HFFc6 (cell line): ENCODE measurements at regions not wholly inside any gene's neighbourhood (a gene's known extent, or its start where the extent isn't known, plus 50 kb on each side); places are given as distances from the start of the nearest gene placed in this dataset.

Source experiments
- DNase-seq: peaks from one replicate; pipeline ENCODE4 v3.0.0-alpha.2; 2018
- H3K27ac Mint-ChIP-seq: 2 replicates; pipeline ENCODE4 v1.8.0; 2020; ENCODE audit warnings: mild to moderate bottlenecking, mixed read lengths
- H3K27me3 Mint-ChIP-seq: 2 replicates; pipeline ENCODE4 v1.8.0; 2021; ENCODE audit warnings: mild to moderate bottlenecking, moderate library complexity, mixed read lengths; ENCODE audit not compliant: insufficient read depth
- H3K36me3 Mint-ChIP-seq: 2 replicates; pipeline ENCODE4 v1.8.0; 2021; ENCODE audit warnings: low read depth, mixed read lengths
- H3K4me1 Mint-ChIP-seq: 2 replicates; pipeline ENCODE4 v1.8.0; 2020; ENCODE audit warnings: low read depth, mixed read lengths
- H3K4me3 Mint-ChIP-seq: 2 replicates; pipeline ENCODE4 v1.8.0; 2020; ENCODE audit warnings: mild to moderate bottlenecking, moderate library complexity, mixed read lengths
- H3K9me3 Mint-ChIP-seq: 2 replicates; pipeline ENCODE4 v1.8.0; 2020; ENCODE audit warnings: mild to moderate bottlenecking, mixed read lengths
- TF ChIP-seq, protein P1 (sequence below): fragments of 200-600 bp; sonication (generic); IDR thresholded peaks from 2 replicates; pipeline ENCODE4 v1.5.0; 2021; ENCODE audit warnings: antibody characterized with exemption, mild to moderate bottlenecking

GRCh38 chr6:78192057-78192456 lies 539.2 kb downstream of the MEI4 start:
- H3K27ac Mint-ChIP-seq, result no peak overlapping the region
- no peaks in the 10 kb centered on the region for H3K36me3 Mint-ChIP-seq
- DNase-seq, result no peak
- TF ChIP-seq, protein P1, sequence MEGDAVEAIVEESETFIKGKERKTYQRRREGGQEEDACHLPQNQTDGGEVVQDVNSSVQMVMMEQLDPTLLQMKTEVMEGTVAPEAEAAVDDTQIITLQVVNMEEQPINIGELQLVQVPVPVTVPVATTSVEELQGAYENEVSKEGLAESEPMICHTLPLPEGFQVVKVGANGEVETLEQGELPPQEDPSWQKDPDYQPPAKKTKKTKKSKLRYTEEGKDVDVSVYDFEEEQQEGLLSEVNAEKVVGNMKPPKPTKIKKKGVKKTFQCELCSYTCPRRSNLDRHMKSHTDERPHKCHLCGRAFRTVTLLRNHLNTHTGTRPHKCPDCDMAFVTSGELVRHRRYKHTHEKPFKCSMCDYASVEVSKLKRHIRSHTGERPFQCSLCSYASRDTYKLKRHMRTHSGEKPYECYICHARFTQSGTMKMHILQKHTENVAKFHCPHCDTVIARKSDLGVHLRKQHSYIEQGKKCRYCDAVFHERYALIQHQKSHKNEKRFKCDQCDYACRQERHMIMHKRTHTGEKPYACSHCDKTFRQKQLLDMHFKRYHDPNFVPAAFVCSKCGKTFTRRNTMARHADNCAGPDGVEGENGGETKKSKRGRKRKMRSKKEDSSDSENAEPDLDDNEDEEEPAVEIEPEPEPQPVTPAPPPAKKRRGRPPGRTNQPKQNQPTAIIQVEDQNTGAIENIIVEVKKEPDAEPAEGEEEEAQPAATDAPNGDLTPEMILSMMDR, result no peak
- H3K4me3 Mint-ChIP-seq, result no peak overlapping the region
- H3K4me1 Mint-ChIP-seq, result no peaks in the 10 kb centered on the region
- H3K27me3 Mint-ChIP-seq, result no peaks in the 10 kb centered on the region
- peaks cover 24% of the 10 kb centered on the region for H3K9me3 Mint-ChIP-seq

GRCh38 chr6:78199044-78199443 lies 546.2 kb downstream of the MEI4 start:
- Mint-ChIP-seq H3K4me1 (no peaks in the 10 kb centered on the region), H3K4me3 (no peak overlapping the region), H3K27ac (no peak overlapping the region), H3K27me3 (no peaks in the 10 kb centered on the region), H3K9me3 (peaks cover 8% of the 10 kb centered on the region; the same call in 1 of the 2 replicates), H3K36me3 (no peaks in the 10 kb centered on the region)
- TF ChIP-seq, protein P1, result no peak
- DNase-seq, result no peak

DNA sequence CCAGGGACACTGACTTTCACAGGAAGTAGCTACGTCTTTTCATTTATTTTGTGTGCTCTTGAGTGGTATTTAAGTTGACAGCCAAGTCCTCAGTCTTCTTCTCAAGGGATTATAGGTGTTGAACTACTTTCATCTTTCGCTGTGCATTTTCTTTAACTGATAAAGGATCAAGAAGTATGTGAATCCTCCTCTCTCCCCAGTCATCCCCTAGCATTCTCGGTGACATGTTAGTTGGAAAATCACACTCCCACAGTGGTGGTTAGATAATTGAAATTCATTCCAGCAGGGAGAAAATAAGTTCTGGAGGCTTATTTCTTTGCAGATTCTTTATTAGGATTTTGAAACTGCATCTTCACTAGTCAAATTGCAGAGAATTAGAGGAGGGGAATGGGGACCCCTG lies 569.4 kb downstream of the MEI4 start:
- H3K4me3 Mint-ChIP-seq, result no peak overlapping the region
- H3K27ac Mint-ChIP-seq, result no peak overlapping the region
- no peaks in the 10 kb centered on the region for H3K27me3 Mint-ChIP-seq
- no peaks in the 10 kb centered on the region for H3K4me1 Mint-ChIP-seq
- peaks cover 13% of the 10 kb centered on the region; the same call in 1 of the 2 replicates for H3K9me3 Mint-ChIP-seq
- no peaks in the 10 kb centered on the region for H3K36me3 Mint-ChIP-seq
- no peak for DNase-seq
- TF ChIP-seq, protein P1, result no peak

GRCh38 chr6:78231002-78231401 lies 578.2 kb downstream of the MEI4 start:
- no peaks in the 10 kb centered on the region for H3K4me1 Mint-ChIP-seq
- no peak overlapping the region for H3K27ac Mint-ChIP-seq
- H3K36me3 Mint-ChIP-seq, result no peaks in the 10 kb centered on the region
- no peaks in the 10 kb centered on the region; the same call in 1 of the 2 replicates for H3K27me3 Mint-ChIP-seq
- no peak overlapping the region for H3K4me3 Mint-ChIP-seq
- H3K9me3 Mint-ChIP-seq, result peaks cover 32% of the 10 kb centered on the region
- TF ChIP-seq, protein P1, result no peak
- DNase-seq, result no peak

DNA sequence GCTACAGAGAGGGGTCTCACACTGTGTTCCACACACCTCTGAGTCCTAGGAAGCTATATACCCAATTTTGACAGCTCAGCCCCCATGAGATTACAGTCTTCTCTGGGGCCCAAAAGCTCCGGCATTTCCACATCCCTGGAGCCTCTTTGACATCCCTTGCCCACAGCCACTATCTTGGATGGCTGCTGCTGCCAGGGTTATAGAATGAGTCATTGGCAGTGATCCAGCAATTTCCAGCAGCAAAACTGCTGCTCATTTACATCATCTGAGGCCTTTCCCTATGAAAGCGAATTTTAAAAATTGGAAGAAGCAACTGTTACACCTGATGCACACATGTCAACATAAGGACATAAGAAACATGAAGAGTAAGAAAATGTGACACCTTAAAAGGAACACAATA lies 590.7 kb downstream of the MEI4 start:
- TF ChIP-seq, protein P1, result no peak
- Mint-ChIP-seq H3K27me3 (peaks cover 3% of the 10 kb centered on the region; the same call in 1 of the 2 replicates), H3K4me3 (no peak overlapping the region), H3K27ac (no peak overlapping the region), H3K4me1 (no peaks in the 10 kb centered on the region), H3K36me3 (no peaks in the 10 kb centered on the region), H3K9me3 (peaks cover 16% of the 10 kb centered on the region)
- no peak for DNase-seq

GRCh38 chr6:78251931-78252330 lies 599.1 kb downstream of the MEI4 start:
- H3K4me3 Mint-ChIP-seq, result no peak overlapping the region; the same call in 1 of the 2 replicates
- no peak for DNase-seq
- peaks cover 7% of the 10 kb centered on the region; the same call in 1 of the 2 replicates for H3K4me1 Mint-ChIP-seq
- TF ChIP-seq, protein P1, result no peak
- H3K9me3 Mint-ChIP-seq, result peaks cover 5% of the 10 kb centered on the region; the same call in 1 of the 2 replicates
- H3K27ac Mint-ChIP-seq, result peak overlapping the region; percentile 35; the same call in 1 of the 2 replicates
- no peaks in the 10 kb centered on the region; the same call in 1 of the 2 replicates for H3K27me3 Mint-ChIP-seq
- no peaks in the 10 kb centered on the region for H3K36me3 Mint-ChIP-seq
